ENCODE measurements at regions not wholly inside any gene's neighbourhood (a gene's known extent, or its start where the extent isn't known, plus 50 kb on each side); places are given as distances from the start of the nearest gene placed in this dataset.

GRCh38 chr21:27265949-27266348 is 299.1 kb upstream of the ADAMTS5 start:
- no peak for TF ChIP-seq CTCF (IDR thresholded peaks at IDR 0.05; ENCODE audit: extremely low read depth in 1 of 2, insufficient read depth in 1 of 2, low read depth in 1 of 2, low read length in 2 of 2)
- TF ChIP-seq POLR2A (IDR thresholded peaks at IDR 0.05; ENCODE audit: low read depth, low read length) = no peak
